LoVo (cell line): ENCODE measurements at regions not wholly inside any gene's neighbourhood (a gene's known extent, or its start where the extent isn't known, plus 50 kb on each side); places are given as distances from the start of the nearest gene placed in this dataset.

Experiments
- DNase-seq: peaks from one replicate; pipeline ENCODE4 v3.0.0-alpha.2; 2016; ENCODE audit warnings: low spot score

DNA sequence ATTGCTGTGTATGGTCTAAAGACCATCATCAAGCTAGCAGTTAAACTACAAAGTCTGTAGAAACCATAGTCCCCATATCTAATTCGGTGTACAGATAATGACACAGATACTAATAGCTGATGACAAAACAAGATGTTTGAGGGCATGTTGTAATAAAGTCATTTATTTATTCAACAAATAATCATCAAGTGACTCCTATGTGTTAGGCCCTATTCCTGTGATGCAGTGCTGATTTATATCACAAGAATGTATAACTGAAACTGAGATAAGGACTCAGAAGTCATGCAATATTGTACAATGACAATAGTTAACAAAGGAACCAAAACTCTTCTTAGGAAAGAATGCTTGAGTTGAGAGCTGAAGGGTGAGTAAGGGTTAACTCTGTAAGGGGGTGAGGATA is 315.0 kb upstream of the NR3C2 start:
- no peak for DNase-seq

DNA sequence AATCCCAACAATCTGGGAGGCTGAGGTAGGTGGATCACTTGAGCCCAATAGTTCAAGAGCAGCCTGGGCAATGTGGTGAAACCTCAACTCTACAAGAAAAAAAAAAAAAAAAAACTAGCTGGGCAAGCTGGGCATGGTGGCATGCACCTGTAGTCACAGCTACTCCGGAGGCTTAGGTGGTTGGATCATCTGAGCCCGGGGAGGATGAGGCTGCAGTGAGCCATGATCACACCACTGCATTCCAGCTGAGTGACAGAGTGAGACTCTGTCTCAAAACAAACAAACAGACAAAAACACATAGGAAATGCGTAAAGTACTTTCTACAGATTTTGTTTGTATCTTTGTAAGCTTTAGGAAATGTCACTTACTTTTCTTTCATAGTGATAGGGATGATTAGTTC is 307.2 kb upstream of the NR3C2 start:
- DNase-seq: no peak

DNA sequence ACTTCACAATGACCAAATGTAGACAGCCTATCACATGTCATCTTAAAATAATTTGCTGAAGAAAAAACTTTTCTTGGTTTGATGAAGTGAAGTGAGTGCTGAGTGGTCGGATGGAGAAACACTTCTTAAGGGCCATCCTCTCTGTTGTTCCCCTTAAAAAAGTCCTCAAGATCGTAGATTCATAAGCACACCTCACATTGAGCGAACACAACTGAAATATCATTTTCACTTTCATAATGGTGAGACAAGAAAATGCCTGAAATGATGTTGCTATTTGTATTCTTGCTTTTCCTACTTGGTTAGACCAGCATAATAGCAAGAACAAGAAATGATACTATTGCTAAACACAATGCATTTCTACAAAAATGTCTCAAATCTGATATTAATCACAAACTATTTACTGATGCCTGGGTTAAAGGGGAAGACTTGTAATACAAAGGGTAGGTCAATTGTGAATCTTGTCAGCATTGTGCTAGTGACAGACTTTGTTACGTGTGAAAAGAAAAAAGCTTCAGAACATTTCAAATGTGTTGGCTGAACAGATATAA is 305.6 kb upstream of the NR3C2 start:
- DNase-seq: no peak

DNA sequence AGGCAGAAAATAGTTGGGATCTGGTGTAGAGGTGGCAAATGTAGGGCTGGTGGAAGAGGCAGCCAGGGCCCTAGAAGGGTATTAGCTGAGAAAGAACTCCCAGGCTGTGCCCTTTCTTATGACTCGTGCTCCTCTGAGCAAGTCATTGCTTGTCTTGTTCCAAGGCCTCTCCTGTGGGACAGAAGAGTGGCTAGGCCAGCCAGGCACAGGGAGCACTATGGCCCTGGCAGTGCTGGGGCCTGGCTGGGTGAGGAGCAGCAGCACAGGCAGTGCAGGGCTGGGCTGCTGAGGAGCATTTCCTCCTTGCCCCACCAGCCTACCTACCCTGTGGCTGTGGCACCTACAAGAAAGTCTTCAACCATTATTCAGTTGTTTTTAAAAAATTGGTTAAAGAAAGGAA is 298.5 kb upstream of the NR3C2 start:
- no peak for DNase-seq

DNA sequence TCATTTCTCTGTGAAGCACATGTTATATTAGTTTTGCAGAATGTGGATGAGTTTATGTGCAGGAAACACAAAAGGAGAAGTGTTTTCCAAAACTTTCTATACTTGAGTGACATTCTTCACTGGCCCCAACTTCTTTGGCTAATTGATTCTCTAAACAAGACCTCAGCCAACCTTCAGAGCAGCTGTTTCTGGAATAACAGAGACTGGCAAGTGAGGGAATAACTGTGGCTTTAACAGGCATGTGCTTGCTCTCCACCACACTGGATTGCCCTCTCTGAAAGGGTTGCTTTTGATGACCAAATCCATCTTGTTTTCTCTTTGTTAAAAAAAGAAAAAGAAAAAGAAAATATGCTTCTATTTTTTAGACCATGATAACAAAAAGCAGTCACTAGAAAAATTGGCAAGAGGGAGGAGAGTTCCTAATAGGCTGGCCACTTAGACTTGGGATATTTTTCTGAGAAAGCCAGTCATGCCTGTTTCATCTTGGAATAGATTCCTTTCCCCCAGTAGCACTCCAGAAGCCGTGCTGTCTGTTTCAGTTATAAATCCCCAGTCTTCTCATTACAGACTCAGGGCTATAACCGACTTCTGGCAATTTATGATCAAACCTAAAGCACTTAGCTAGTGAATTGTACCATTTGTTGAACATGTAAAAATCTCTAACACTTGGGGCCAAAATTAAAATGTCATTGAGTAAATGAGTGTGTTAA is 295.0 kb upstream of the NR3C2 start:
- DNase-seq: no peak

DNA sequence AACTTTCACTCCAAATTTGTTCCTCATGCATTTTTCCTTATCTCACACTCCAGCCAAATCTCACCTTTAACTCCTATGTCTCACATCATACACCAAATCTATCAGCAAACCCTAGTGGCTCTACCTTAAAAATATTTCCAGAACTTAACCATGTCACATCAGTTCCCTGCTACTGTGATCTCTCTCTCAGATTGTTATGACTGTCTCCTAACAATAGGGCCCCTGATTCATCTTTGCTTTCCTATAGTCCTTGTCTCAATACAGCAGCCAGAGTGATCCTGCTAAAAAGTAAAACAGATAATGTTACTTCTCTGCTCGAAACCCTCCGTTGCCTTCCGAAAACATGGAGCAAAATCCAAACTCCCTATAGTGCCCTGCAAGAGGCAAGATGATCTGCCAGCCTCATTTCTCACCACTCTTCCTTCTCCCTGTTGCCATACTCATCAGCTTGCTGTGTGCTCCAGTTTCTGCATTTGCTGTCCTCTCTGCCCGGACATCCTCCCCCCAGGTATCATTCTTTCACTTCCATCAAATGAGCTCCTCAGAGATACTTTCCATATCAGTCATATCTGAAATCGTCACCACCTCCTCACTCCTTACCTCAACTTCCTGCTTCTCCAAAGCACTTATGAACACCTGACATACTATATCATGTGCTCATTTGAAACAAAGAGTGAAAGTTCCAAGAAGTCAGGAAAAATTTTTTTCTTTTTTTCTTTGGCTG is 293.4 kb upstream of the NR3C2 start:
- no peak for DNase-seq

DNA sequence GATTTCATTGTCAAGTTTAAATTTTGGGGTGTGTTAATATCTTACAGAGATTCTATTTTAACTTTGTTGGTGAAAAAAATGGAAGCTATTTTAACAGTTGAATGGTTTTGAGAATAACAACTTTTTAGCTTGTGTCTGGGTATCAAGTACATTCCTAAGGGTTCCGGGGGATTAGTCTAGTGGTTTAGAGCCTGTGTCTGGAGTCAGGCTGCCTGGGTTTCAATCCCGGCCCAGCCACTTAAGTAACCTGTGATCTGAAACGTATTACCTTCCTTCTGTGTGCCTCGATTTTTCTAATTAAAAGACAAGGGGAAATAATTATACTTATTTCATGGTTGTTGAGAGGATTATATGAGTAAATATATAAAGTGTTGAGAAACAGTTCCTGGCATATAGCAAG is 288.6 kb upstream of the NR3C2 start:
- DNase-seq: no peak

DNA sequence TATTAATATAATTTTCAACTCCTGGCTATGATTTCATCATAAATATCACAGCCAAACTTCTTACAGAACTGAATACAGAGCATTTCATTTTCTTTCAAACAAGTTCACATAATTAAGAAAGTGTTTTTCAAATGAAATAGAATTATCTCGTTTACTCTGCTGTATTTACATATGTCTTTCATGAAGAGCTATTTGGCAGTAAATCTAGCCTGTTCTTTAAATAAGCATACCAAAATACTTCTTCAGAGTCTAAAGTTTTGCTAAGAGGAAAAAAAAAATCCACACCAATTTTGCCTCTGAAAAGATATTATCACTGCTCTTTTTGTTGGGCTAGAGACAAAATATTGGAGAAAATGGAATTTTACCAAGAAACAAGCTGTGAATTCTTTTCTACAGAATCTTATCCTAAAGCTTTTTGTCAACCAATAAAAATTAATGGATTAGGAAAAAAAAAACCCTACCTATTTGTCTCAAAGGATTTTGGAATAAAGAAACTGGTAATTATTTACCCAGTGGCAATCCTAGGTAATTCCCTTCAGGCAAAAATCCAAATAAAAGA is 287.9 kb upstream of the NR3C2 start:
- no peak for DNase-seq

DNA sequence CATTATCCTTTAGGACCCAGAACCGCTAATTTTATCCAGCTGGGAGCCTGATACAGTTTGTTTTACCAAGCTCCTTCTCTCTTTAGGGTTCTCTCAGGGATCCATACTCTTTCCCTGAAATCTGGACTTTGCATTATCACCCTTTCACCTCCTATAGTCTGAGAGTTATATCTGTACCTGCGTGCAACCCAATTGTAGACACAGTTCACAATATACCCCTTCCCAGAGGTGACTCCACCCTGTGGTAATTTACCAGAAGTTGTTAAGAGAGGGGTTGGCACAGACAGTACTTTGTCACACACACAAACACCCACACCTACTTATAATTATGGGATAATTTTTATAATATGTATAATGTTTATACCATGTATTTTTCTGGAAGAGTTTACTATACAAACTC is 275.8 kb upstream of the NR3C2 start:
- DNase-seq: no peak

DNA sequence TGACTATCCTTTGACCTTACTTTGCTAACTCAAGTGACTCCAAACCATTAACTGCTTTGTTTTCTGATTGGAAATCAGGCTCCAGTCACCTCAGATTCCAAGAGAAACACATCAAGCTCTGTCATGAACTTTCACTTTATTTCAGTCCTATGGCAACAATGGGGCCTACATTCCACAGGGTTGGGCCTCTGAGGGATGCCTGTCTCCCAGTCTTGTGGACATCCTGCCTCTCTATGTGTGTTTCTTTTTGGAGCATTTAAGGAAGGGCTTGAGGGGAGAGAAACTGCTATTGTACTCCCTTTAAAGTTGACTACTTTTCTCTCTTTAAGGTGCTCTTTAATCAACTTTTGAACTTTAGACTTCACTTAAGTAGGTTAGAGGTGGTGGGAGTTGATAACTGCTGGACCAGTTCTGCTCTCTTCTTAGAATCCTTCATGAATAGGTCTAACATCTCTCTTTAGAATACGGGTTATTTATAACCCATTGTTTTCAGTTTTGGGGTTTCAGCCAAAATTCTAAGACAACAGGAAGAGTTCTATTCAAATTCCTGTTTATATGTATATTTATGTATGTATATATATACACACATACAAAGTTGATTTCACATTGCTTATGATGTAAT is 274.3 kb upstream of the NR3C2 start:
- DNase-seq: no peak

DNA sequence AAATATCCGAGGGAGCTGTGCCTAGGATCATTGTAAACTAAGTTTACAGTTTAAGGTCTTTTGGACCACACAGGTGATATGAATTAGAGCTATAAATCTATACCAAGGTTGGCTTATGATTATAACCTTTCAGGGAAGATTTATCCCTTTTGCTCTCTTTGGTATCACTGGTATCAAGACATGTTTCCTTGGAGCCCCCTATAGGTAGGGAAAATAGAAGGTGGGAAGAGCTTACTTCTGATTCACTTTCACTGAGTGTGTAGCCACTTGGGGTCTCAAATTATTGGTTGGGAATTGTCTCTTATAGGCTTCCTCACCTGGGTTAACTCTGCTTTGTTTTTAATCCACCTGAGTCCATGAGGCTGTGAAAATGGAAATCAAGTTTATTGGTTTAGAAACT is 262.1 kb upstream of the NR3C2 start:
- DNase-seq: no peak

DNA sequence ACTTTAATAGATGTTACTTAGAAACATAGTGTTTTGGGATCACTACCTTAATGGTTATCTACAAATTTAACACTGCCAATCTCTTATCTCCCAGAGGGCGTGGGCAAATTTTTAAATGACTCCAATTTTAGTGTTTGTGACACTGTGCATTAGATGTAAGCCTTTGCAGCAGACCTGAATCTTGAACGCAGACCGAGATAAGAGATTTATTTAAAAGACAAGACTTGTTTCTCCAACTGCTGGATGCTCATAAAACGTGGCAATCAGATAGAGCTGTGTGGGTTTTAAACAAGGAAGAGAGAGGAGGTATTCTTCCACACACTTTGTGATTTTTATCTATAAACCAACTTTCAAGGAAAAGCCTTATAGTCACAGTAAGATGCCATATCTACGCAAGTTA is 252.5 kb upstream of the NR3C2 start:
- DNase-seq: no peak

DNA sequence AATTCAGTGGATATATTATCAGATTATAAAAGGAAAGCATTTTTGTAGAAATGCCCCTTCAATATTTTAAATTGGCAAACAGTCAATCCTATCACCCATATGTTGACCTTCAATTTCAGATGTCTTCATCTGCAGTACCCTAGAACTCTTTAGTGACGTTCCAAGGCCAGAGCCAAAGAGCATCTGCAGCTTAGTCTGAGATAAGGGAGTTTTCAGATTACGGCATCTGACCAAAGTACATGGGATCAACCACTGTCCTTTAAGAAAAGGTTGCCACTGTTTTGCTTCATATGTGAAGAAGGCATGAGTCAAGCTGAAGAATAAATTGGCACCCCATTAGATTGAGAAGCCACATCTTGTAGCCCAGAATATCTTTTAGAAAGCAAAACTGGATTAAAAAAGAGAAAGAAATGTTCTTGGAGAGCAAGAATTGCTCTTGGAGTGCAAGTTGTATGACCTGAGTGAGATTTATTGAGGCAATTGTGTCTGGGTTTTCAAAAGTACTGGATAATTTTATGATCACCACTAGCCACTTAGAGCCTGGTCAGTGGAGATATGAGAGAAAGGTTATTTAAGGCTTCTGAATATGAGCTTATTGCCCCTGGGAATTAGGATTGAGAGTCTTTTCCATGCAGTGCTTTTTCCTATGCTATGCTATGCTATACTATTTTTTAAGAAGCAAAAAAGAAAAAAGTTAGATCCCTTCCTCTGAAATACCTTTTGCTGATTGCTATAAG is 251.9 kb upstream of the NR3C2 start:
- no peak for DNase-seq

DNA sequence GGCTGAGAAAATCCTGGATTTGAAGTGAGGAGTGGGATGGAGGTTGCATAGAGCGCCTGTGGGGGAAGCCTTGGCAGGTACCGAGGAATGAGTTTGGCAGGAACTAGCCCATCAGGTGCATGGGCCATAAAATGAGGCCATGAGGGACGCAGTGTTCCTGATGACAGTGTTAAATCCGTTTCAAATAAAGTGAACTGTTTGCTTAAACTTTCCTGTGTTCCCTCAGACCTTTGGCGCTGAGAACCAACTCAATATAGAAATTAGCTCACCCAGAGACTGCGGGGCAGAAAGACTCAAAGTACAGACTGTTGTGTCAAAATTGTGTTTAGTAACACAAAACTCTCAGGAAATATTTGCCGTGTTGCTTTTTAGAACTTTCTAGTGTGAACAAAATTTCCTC is 250.0 kb upstream of the NR3C2 start:
- DNase-seq: no peak

DNA sequence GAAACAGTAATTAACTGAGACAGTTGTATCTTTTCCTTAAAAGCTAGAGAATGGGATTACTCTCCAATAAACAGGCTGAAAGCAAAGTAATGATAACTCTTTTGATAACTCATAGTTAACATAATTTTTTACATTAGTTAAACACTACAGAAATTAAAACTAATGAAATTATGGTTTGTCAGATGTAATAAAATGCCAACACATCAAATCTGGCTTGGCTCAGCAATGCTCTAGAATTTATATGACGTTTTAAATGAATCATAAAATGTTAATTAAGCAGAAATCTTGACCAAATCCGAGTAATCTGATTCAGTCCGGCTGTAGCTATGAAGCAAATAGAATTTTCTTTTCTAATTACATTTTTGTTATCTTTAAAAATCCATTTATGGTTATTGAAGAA is 244.2 kb upstream of the NR3C2 start:
- no peak for DNase-seq

DNA sequence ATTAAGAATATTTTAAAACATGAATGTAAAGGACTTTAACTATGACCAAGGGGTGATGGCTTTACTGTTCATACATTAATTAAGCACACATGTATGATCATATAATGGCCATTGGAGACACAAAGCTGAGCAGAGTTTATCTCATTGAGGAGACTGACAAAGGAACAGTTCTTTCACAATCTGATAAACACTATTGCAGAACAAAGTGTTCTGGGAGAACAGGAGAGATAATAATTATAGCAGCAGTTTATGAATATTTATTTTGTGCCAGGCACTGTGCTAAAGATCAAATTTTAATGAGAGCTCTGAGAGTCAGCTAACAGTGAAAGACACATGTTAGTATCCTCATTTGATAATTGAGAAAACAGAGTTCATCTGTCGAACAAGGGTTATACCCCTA is 242.4 kb upstream of the NR3C2 start:
- DNase-seq: no peak

DNA sequence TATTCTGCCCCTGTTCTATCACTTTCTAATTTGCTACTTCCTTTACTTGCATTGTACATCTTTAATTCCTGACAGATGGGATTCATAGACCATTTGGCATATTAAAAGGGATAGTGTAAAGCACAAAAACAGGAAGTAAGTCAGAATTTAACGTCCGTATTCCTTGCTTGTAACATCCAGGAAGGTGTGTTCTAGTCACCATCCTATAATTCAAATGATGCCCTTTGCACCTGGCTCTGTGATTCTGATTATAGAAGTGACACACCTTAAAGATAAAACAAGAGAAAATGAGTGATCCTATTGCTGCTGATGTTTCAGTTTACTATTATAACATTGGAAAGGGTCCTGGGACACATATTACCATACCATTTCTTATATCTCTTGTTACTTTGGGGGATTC is 238.7 kb upstream of the NR3C2 start:
- DNase-seq: no peak

DNA sequence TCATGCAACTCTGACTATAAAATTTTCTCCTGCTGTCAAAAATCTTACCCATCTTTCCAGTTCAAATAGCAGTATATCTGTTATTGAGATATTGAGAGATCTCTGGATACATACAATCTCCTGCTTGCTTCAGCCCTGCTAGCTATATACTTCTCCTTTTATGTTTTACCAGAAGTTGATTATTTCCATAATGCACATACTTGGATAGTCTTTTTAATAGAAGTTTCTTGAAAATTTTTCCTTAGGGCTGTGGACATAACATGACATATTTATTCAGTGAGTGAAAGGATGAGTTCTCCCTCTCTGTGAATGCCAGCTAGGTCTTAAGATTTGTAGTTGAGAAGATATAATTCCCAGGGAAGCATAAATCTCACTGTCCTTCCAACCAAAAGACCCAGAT is 234.1 kb upstream of the NR3C2 start:
- no peak for DNase-seq

DNA sequence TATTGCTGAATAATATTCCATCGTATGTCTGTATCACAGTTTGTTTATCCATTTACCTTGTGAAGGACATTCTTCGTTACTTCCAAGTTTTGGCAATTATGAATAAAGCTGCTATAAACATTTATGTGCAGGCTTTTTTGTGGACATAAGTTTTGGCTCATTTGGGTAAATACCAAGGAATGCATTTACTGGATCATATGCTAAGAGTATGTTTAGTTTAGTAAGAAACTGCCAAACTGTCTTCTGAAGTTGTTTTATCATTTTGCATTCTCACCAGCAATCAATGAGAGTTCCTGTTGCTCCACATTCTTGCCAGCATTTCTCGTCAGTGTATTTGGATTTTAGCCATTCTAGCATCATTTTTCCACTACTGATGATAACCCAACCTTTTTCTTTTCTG is 232.7 kb upstream of the NR3C2 start:
- DNase-seq: no peak

DNA sequence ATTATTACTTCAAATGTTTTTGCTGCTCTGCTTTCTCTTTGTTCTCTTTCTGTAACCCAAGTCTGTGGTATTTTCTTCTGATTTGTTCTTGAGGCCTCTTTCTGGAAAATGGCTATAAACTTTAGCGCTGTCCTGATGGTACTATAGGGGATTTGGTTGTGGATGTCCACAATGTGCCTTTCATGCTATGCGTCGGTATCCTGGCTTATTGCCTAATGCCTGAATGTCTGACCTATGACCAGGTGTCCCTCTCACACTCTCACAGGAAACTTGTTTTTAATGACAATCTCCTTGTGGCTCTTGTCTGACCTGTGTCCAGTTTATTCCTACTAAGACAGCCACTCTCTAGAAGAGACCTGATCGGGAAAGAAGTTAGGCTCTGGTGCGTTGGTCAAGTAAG is 222.4 kb upstream of the NR3C2 start:
- no peak for DNase-seq

DNA sequence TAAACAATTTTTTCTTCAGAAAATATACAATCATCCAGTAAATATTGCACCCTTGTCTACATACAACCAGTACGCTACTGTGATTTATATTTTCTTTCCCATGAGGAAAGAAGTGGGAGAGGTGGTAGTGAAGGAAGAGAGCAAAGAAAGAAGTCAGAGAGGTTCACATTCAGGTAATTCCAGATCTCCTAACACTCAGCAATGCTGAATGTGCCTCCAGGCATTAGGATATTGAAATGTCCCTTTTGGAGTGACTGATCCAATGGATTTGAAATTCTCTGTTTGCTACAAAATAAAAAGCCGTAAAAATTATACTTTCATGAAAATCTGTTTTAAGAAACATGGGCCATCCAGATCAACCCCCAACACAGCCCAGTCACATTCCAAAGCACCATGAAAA is 211.9 kb upstream of the NR3C2 start:
- no peak for DNase-seq

DNA sequence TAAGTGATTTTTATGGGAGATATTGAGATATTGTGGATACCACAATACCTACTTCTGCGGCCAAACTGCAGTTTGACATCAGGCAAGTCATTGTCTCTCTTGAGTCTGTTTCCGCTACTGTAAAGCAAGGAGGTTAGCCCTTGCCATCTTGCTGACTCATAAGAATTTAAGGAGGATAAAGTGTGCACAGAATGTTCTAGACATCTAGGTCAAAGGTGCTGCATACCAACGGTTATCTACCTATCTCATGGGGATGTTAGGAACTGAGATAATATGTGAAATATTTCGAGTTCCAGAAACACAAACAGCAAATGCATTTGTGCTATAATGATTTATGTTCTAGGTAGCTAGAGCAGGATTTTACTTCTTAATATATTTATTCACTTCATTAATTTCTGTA is 211.5 kb upstream of the NR3C2 start:
- no peak for DNase-seq
